ENCODE measurements at regions not wholly inside any gene's neighbourhood (a gene's known extent, or its start where the extent isn't known, plus 50 kb on each side); places are given as distances from the start of the nearest gene placed in this dataset.

DNA sequence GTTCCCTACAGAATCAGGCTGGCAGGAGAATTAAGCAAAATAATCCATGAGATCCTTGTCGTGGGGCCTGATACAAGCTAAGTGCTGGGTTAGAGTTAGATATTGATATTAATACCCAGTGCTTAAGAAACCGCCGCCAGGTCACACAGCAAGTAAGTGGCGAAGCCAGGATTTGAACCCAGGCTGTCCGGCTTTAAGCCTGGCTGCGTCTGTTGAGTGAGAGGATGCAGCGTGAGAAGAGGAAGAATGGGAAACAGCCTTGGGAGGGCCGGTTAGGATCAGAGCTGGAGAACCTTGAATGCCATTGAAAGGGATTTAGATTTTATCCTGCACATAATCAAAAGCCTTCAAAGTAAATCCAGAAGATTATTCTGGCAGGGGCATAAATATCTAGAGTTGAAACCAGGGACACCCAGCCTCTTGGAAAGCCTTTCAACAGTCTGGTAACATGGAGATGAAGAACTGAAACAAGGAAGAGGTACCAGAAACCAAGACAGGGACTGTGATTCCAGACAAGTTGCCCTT, 64.8 kb upstream of the HELT start:
- no TSS peak for BruUV-seq (replicated peaks)
- FAIRE-seq = no peak
- no peak overlapping the region for H3K4me3 ChIP-seq
- no peaks in the 10 kb centered on the region for H3K9me3 ChIP-seq (replicated peaks; ENCODE audit: control insufficient read depth, insufficient read depth, low read depth, low read length)
- no peaks in the 10 kb centered on the region for H3K4me1 ChIP-seq (replicated peaks in 1 of 2; ENCODE audit: control insufficient read depth in 2 of 2, insufficient read depth in 2 of 2, low read length in 2 of 2)
- H2AFZ ChIP-seq (ENCODE audit: low read depth, low read length) = no peak overlapping the region
- H3K9ac ChIP-seq (ENCODE audit: insufficient read depth in 1 of 2, low read depth in 2 of 2, low read length in 2 of 2) = no peak overlapping the region
- H3K9me1 ChIP-seq (ENCODE audit: control insufficient read depth, insufficient read depth, low read length) = no peaks in the 10 kb centered on the region
- no peaks in the 10 kb centered on the region for H3K36me3 ChIP-seq (ENCODE audit: control insufficient read depth, insufficient read depth, low read length)
- intact Hi-C loops (cut with micrococcal nuclease) = no loop called here
- 2% methylated on average over 8 of the region's 8 CpGs for WGBS (ENCODE audit: insufficient coverage, low coverage, missing lambda C conversion rate)
- no peak for TF ChIP-seq MTA2 (IDR thresholded peaks at IDR 0.05; ENCODE audit: low read depth)
- no peak for TF ChIP-seq ZNF121 (CRISPR knock-in tag; conservative IDR thresholded peaks at IDR 0.05)
- no peak for TF ChIP-seq SMARCB1 (IDR thresholded peaks at IDR 0.05; ENCODE audit: insufficient read length, low read depth)
- no peak for TF ChIP-seq HDAC6 (IDR thresholded peaks at IDR 0.05; ENCODE audit: low read depth, low read length)
- TF ChIP-seq EZH2 (IDR thresholded peaks at IDR 0.05; ENCODE audit: borderline replicate concordance, low read depth, low read length) = no peak
- no peak for TF ChIP-seq NFATC3 (IDR thresholded peaks at IDR 0.05)
- no peak for TF ChIP-seq TBP (optimal IDR thresholded peaks at IDR 0.05; ENCODE audit: low read depth, low read length)
- TF ChIP-seq ZNF311 (CRISPR knock-in tag; IDR thresholded peaks at IDR 0.05) = no peak
- no peak for TF ChIP-seq NR2F6 (CRISPR knock-in tag; IDR thresholded peaks at IDR 0.05)
- no peaks in the 10 kb centered on the region for H3K79me2 ChIP-seq (ENCODE audit: control insufficient read depth, insufficient read depth, low read length)
- no peak for DNase-seq (ENCODE audit: extremely low read depth in 1 of 4, low spot score in 3 of 4)
- ATAC-seq = no peak
- no peak overlapping the region; the same call in 2 of the 3 replicates for H3K27ac ChIP-seq (ENCODE audit: extremely low read depth, low read depth, low read length)
- peaks cover 25 to 78% of the 10 kb centered on the region in 2 experiments for H3K27me3 ChIP-seq (ENCODE audit: control insufficient read depth in 2 of 2, insufficient read depth in 2 of 2, low read length in 2 of 2)
- in situ Hi-C loops (cut with MboI) = no loop called here
- CTCF ChIA-PET (ENCODE audit: low intra/inter-chr PET ratio) = no interaction called here
- no peaks in the 10 kb centered on the region for H4K20me1 ChIP-seq (replicated peaks; ENCODE audit: control insufficient read depth, insufficient read depth, low read length)
- POLR2A ChIA-PET = no interaction called here
- no peak overlapping the region for H3K4me2 ChIP-seq (ENCODE audit: insufficient read depth, low read length)

Measured in K562 (cell line).